GM12875 (cell line): ENCODE measurements at regions not wholly inside any gene's neighbourhood (a gene's known extent, or its start where the extent isn't known, plus 50 kb on each side); places are given as distances from the start of the nearest gene placed in this dataset.

Source experiments
- H3K4me3 ChIP-seq: one replicate; pipeline ENCODE4 v1.5.1; 2011; ENCODE audit warnings: low read depth, low read length, control low read depth
- TF ChIP-seq, protein P1 (sequence below): IDR thresholded peaks from 2 replicates; pipeline ENCODE4 v1.5.1; 2011; ENCODE audit warnings: low read depth, mild to moderate bottlenecking, control low read depth, inconsistent platforms, low read length, moderate library complexity, borderline replicate concordance; ENCODE audit not compliant: insufficient read depth

DNA sequence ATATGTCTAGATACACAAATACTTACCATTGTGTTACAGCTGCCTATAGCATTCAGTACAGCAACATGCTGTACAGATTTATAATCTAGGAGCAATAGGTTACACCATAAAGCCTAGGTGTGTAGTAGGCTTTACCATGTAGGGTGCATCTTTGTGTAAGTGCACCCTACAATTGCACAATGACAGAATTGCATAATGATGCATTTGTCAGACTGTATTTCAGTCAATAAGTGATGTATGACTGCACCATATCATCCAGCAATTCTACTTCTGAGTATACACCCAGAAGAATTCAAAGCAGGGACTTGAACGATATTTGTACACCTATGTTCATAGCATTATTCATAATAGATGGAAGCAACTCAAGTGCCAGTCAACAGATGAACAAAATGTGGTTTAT, 100.4 kb upstream of the SLC44A1 start:
- TF ChIP-seq, protein P1, sequence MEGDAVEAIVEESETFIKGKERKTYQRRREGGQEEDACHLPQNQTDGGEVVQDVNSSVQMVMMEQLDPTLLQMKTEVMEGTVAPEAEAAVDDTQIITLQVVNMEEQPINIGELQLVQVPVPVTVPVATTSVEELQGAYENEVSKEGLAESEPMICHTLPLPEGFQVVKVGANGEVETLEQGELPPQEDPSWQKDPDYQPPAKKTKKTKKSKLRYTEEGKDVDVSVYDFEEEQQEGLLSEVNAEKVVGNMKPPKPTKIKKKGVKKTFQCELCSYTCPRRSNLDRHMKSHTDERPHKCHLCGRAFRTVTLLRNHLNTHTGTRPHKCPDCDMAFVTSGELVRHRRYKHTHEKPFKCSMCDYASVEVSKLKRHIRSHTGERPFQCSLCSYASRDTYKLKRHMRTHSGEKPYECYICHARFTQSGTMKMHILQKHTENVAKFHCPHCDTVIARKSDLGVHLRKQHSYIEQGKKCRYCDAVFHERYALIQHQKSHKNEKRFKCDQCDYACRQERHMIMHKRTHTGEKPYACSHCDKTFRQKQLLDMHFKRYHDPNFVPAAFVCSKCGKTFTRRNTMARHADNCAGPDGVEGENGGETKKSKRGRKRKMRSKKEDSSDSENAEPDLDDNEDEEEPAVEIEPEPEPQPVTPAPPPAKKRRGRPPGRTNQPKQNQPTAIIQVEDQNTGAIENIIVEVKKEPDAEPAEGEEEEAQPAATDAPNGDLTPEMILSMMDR: no peak

DNA sequence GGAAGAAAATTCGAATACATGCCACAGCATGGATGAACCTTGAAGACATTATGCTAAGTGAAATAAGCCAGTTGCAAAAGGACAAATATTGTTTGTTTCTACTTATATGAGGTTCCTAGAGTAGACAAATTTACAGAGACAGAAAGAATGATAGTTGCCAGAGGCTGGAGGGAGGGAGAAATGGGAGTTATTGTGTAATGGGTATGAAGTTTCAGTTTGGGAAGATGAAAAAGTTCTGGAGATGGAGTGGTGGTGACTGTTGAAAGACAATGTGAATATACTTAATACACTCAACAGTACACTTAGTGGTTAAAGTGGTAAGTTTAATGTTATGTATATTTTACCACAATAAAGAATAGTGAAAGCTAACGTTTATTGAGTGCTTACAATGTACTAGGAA, 99.6 kb upstream of the SLC44A1 start:
- TF ChIP-seq, protein P1: no peak
- H3K4me3 ChIP-seq: no peak overlapping the region

More for the DNA sequence above, 100.4 kb upstream of the SLC44A1 start:
- H3K4me3 ChIP-seq: no peak overlapping the region

GRCh38 chr9:105146677-105147076, 97.8 kb upstream of the SLC44A1 start:
- TF ChIP-seq, protein P1: no peak
- H3K4me3 ChIP-seq: no peak overlapping the region

DNA sequence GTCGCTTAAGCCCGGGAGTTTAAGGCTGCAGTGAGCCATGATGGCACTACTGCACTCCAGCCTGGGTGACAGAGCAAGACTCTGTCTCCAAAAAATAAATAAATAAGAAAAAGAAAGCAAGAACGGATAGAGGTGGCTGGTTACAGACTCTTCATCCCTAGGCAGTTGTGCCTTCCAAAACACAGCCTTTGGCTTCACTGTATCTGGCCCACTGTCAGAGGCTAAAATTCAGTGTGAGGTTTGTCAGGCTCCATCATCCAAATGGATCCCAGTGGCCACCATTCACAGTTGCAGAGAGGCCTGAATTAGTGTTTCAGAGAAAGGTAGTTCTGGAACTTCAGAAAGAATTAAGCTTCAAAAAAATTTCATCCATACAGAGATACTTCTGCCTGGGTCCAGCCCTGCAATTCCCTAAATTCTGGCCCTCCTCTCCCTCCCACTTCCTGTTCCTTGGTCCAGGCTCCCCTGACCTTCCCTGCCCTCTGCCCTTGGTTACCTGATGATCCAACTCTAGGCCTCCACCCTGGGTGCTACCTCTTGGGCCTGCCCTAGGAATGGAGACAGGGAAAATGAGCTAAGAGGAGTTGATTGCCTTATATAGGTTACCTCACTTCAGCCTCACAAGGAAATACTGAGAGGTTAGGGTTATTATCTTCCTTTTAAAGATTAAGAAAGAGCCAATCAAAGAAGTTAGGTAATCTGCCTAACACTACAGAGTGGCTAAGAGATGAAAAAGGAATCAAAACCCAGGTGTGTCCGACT, 97.2 kb upstream of the SLC44A1 start:
- no peak overlapping the region for H3K4me3 ChIP-seq
- TF ChIP-seq, protein P1: no peak

GRCh38 chr9:105148328-105149006, 96.0 kb upstream of the SLC44A1 start:
- TF ChIP-seq, protein P1: no peak
- H3K4me3 ChIP-seq: no peak overlapping the region

DNA sequence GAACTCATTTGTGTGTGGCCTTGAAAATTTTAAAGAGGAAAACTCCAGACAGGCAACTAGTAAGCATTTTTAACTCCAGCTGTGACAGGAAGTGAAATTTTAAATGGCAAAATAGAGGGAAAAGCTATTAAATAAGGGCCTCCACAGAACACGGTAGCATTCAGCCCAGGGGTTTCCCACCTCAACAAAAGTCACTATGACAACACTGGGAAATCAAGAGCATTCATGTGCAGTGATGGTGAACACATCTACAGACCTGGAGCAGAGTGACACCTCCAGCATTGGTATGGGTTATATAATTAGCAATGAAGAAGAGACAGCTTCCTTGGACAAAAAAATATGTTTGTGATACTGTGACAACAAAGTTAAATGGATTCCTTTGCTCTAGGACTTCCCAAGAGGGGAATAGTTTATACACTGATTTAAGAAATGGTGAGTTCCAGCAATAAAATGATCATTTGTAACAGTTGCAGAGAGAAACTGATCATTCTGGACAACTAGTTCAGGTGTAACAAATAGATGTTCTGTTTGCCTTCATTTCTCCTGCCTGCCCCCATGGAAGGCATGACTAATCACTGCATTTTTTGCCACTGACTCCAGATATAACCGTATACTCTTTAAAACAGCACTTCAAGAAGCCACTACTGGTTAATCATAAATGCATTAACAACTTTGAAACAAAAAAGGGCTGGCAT, 93.3 kb upstream of the SLC44A1 start:
- TF ChIP-seq, protein P1: no peak
- H3K4me3 ChIP-seq: no peak overlapping the region
